DOHH2 (cell line): ENCODE measurements at regions not wholly inside any gene's neighbourhood (a gene's known extent, or its start where the extent isn't known, plus 50 kb on each side); places are given as distances from the start of the nearest gene placed in this dataset.

Experiments
- H3F3A ChIP-seq: fragments of 200-600 bp; sonication (generic), shearing (Covaris generic); 2 replicates; pipeline ENCODE4 v1.6.0; 2016; ENCODE audit warnings: antibody characterized with exemption, mild to moderate bottlenecking; ENCODE audit not compliant: control insufficient read depth, insufficient read depth
- H3K27ac ChIP-seq: fragments of 200-600 bp; sonication (generic); 2 replicates; pipeline ENCODE4 v1.5.1; 2014; ENCODE audit warnings: low read depth, mild to moderate bottlenecking, low read length, moderate library complexity
- H3K27me3 ChIP-seq: fragments of 200-600 bp; sonication (generic); 2 replicates; pipeline ENCODE4 v1.6.1; 2014; ENCODE audit warnings: mild to moderate bottlenecking, low read length, mixed read lengths; ENCODE audit not compliant: control insufficient read depth
- H3K36me3 ChIP-seq: fragments of 200-600 bp; sonication (generic); 2 replicates; pipeline ENCODE4 v1.6.1; 2014; ENCODE audit warnings: mild to moderate bottlenecking, low read length, moderate library complexity, mixed read lengths; ENCODE audit not compliant: control insufficient read depth
- H3K4me1 ChIP-seq: fragments of 200-600 bp; sonication (generic); 2 replicates; pipeline ENCODE4 v1.6.1; 2014; ENCODE audit warnings: mild to moderate bottlenecking, low read length, mixed read lengths; ENCODE audit not compliant: control insufficient read depth
- H3K4me2 ChIP-seq: fragments of 200-600 bp; sonication (generic); 2 replicates; pipeline ENCODE4 v1.6.0; 2014; ENCODE audit warnings: mild to moderate bottlenecking, low read length, moderate library complexity
- H3K4me3 ChIP-seq: fragments of 200-600 bp; sonication (generic); 2 replicates; pipeline ENCODE4 v1.5.1; 2014; ENCODE audit warnings: mild to moderate bottlenecking, low read length, mixed read lengths
- H3K79me2 ChIP-seq: fragments of 200-600 bp; sonication (generic); 2 replicates; pipeline ENCODE4 v1.6.1; 2014; ENCODE audit warnings: mild to moderate bottlenecking, low read length, mixed read lengths; ENCODE audit not compliant: control insufficient read depth
- H3K9me2 ChIP-seq: fragments of 200-600 bp; sonication (generic); replicated peaks from 2 replicates; pipeline ENCODE4 v1.6.1; 2014; ENCODE audit warnings: mild to moderate bottlenecking, low read length, mixed read lengths; ENCODE audit not compliant: control insufficient read depth
- H3K9me3 ChIP-seq: fragments of 200-600 bp; sonication (generic); 2 replicates; pipeline ENCODE4 v1.6.1; 2014; ENCODE audit warnings: antibody characterized with exemption, low read length, mixed read lengths; ENCODE audit not compliant: control insufficient read depth, insufficient read depth
- H4K20me1 ChIP-seq: fragments of 200-600 bp; sonication (generic); 2 replicates; pipeline ENCODE4 v1.6.0; 2014; ENCODE audit warnings: low read depth, mild to moderate bottlenecking, antibody characterized with exemption, low read length, moderate library complexity; ENCODE audit not compliant: control insufficient read depth, insufficient read depth
- CTCF ChIP-seq: fragments of 200-600 bp; sonication (generic); IDR thresholded peaks from one replicate; pipeline ENCODE4 v1.5.1; 2014; ENCODE audit warnings: antibody characterized with exemption, mild to moderate bottlenecking, low read depth, low read length; ENCODE audit not compliant: poor library complexity, severe bottlenecking
- EZH2phosphoT487 ChIP-seq: fragments of 200-600 bp; sonication (generic); IDR thresholded peaks from 2 replicates; pipeline ENCODE4 v1.6.1; 2017; ENCODE audit warnings: borderline replicate concordance, mild to moderate bottlenecking, antibody characterized with exemption, low read length, moderate library complexity, mixed read lengths

- no peaks in the 10 kb centered on the region for H3K27me3 ChIP-seq
- no peaks in the 10 kb centered on the region for H3K79me2 ChIP-seq
- no peaks in the 10 kb centered on the region for H3K9me2 ChIP-seq
- no peak overlapping the region for H3K27ac ChIP-seq
- no peak overlapping the region for H3K4me3 ChIP-seq
- TF ChIP-seq EZH2phosphoT487 (no peak), CTCF (no peak)
- H3K4me1 ChIP-seq: no peaks in the 10 kb centered on the region
- H4K20me1 ChIP-seq: no peaks in the 10 kb centered on the region
- H3K9me3 ChIP-seq: no peaks in the 10 kb centered on the region
- H3K4me2 ChIP-seq: no peak overlapping the region
- H3K36me3 ChIP-seq: no peaks in the 10 kb centered on the region
- no peaks in the 10 kb centered on the region for H3F3A ChIP-seq
Measured at GRCh38 chr11:70710192-70710591, 311.9 kb downstream of the CTTN start.

- Histone ChIP-seq H4K20me1 (no peaks in the 10 kb centered on the region), H3K79me2 (no peaks in the 10 kb centered on the region), H3K4me2 (no peak overlapping the region), H3K9me2 (no peaks in the 10 kb centered on the region), H3K36me3 (no peaks in the 10 kb centered on the region), H3K27ac (no peak overlapping the region), H3K4me1 (no peaks in the 10 kb centered on the region), H3K4me3 (no peak overlapping the region), H3K27me3 (no peaks in the 10 kb centered on the region), H3K9me3 (no peaks in the 10 kb centered on the region), H3F3A (no peaks in the 10 kb centered on the region)
- no peak for TF ChIP-seq CTCF
- TF ChIP-seq EZH2phosphoT487: no peak
Measured at GRCh38 chr11:70710601-70711000, 312.3 kb downstream of the CTTN start.

- H3K27ac ChIP-seq: no peak overlapping the region
- no peaks in the 10 kb centered on the region for H3F3A ChIP-seq
- no peaks in the 10 kb centered on the region for H3K79me2 ChIP-seq
- no peaks in the 10 kb centered on the region for H3K27me3 ChIP-seq
- no peaks in the 10 kb centered on the region for H3K9me3 ChIP-seq
- no peak overlapping the region for H3K4me2 ChIP-seq
- no peaks in the 10 kb centered on the region for H3K4me1 ChIP-seq
- H3K36me3 ChIP-seq: no peaks in the 10 kb centered on the region
- TF ChIP-seq EZH2phosphoT487 (no peak), CTCF (no peak)
- no peak overlapping the region for H3K4me3 ChIP-seq
- no peaks in the 10 kb centered on the region for H3K9me2 ChIP-seq
- no peaks in the 10 kb centered on the region for H4K20me1 ChIP-seq
Measured at GRCh38 chr11:70711095-70711910, 313.0 kb downstream of the CTTN start.
